Heart left ventricle (tissue), 16 donors: ENCODE measurements at regions not wholly inside any gene's neighbourhood (a gene's known extent, or its start where the extent isn't known, plus 50 kb on each side); places are given as distances from the start of the nearest gene placed in this dataset.
"Not testable (repeated sequence)": the region's sequence is repeated elsewhere in the genome, so short reads cannot be mapped to it uniquely, and the experiment has no call there.

Source experiments
- ATAC-seq, 4 donors: fragments of 200-7000 bp; cut with Tn5 transposase; one replicate each; pipeline ENCODE4 v1.9.1; 2020 to 2022; ENCODE audit warnings: moderate library complexity in 4 of 4, mild to moderate bottlenecking in 3 of 4, moderate number of reproducible peaks in 1 of 4
- DNase-seq, 5 donors: peaks; one replicate each; pipeline ENCODE4 v3.0.0-alpha.2; 2020
- H3K27ac ChIP-seq, 12 donors: fragments of 200-600 bp; sonication (generic) in 4 of 12; one replicate each; pipeline versions ENCODE4 v1.5.0 to v1.8.0; 2016 to 2022; ENCODE audit warnings: mild to moderate bottlenecking in 2 of 12
- H3K27me3 ChIP-seq, 9 donors: fragments of 200-600 bp; sonication (generic) in 2 of 9; one replicate each; pipeline versions ENCODE4 v1.5.1 to v1.8.0; 2016 to 2022; ENCODE audit warnings: mild to moderate bottlenecking in 3 of 9
- H3K36me3 ChIP-seq, 9 donors: fragments of 200-600 bp; sonication (generic) in 2 of 9; one replicate each; pipeline versions ENCODE4 v1.5.0 to v1.8.0; 2018 to 2022; ENCODE audit warnings: mild to moderate bottlenecking in 2 of 9
- H3K4me1 ChIP-seq, 12 donors: fragments of 200-600 bp; sonication (generic) in 4 of 12; one replicate each; pipeline versions ENCODE4 v1.5.0 to v1.8.0; 2016 to 2022; ENCODE audit warnings: mild to moderate bottlenecking in 3 of 12
- H3K4me3 ChIP-seq, 12 donors: fragments of 200-600 bp; sonication (generic) in 4 of 12; one replicate each; pipeline versions ENCODE4 v1.5.0 to v1.8.0; 2017 to 2022; ENCODE audit warnings: mild to moderate bottlenecking in 9 of 12, moderate library complexity in 4 of 12
- H3K9me3 ChIP-seq, 12 donors: fragments of 200-600 bp; sonication (generic) in 4 of 12; one replicate each; pipeline versions ENCODE4 v1.5.0 to v1.8.0; 2016 to 2022; ENCODE audit warnings: mild to moderate bottlenecking in 1 of 12
- POLR2A ChIP-seq, 2 donors: fragments of 450-650 bp; IDR thresholded peaks; one replicate each; pipeline ENCODE4 v1.6.1; 2017; ENCODE audit warnings: antibody characterized with exemption in 2 of 2, mild to moderate bottlenecking in 2 of 2, moderate library complexity in 2 of 2
- WGBS, 4 donors: extraction: QIAGEN DNeasy Blood & Tissue Kit in 2 of 4; methylation state at CpG; one replicate each; pipeline versions ENCODE4 v1.1.5 to v1.1.7; 2013 to 2018; 5-methylcytosine and 5-hydroxymethylcytosine counted together
- intact Hi-C, 10 donors: fragments of 100-400 bp; cut with DNase I; formaldehyde crosslinking; loops; one replicate each; pipeline versions ENCODE4 v1.11.1 to v1.14.2; 2022
- TF ChIP-seq, protein P1 (sequence below), 12 donors: fragments of 200-600 bp; sonication (generic) in 4 of 12; IDR thresholded peaks; one replicate each; pipeline versions ENCODE4 v1.5.0 to v1.8.0; 2018 to 2022; ENCODE audit warnings: antibody characterized with exemption in 12 of 12, mild to moderate bottlenecking in 5 of 12
- donor health status: ischemic (EF 13 %, LVEDD 7.1; RV severe dilation, severe dysfunction).
- donor health status: healthy with polysubstance abuse.
- donor health status: DM: no; HTN: yes; CAD: no.
- donor health status: DM: no; HTN: no; CAD: no.
- donor health status: ischemic (EF 25% LVEDD 6.9; RV normal size, moderate dysfunction).
- donor health status: ischemic (EF 25% LVEDD 5.7; RV mildly dilated, moderate dysfunction).
- donor health status: healthy.
- donor health status: DM: yes; HTN: yes; CAD: no.
- donor health status: ischemic (EF 35%, LVEDD 5.7; RV mildly dilated, moderate dysfunction).
- donor health status: nonischemic (EF 11% LVEDD 7.7; RV severe dilation, severe dysfunction).
- donor health status: DM: yes; HTN: yes; CAD: no.
- donor health status: PGD.
- donor health status: ischemic (EF 29% LVEDD 5.4; RV normal size, mild dysfunction).
- donor health status: nonischemic (EF 23%, LVEDD 6.1; RV moderate dilation, normal function).

DNA sequence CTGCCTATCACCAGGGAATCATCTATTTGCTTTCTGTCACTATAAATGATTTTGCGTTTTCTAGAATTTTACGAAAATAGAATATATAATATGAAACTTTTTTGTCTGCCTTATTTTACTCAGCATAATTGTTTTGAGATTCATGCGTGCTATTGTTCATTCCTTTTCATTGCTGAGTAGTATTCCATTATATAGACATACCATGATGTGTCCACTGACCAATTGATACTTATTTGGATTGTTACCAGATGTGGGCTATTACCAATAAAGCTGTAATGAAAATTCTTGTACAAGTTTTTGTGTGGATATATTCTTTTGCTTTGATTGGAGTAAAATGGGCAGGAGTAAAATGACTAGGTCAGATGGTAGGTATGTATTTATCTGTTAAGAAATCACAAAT, 390.7 kb upstream of the EMCN start:
- intact Hi-C loops = loop anchor here in 1 of 10 donors (10.0 kb wide), 1 partner anchor 826 kb away; no protein-coding TSS in a partner anchor
- Histone ChIP-seq H3K4me3 (no peak overlapping the region), H3K36me3 (no peaks in the 10 kb centered on the region), H3K27ac (no peak overlapping the region), H3K27me3 (no peaks in the 10 kb centered on the region), H3K9me3 (peaks cover 0 to 5% (median 0%) of the 10 kb centered on the region in 12 donors), H3K4me1 (no peaks in the 10 kb centered on the region)
- ATAC-seq (no peak), DNase-seq (no peak)
- TF ChIP-seq, protein P1, sequence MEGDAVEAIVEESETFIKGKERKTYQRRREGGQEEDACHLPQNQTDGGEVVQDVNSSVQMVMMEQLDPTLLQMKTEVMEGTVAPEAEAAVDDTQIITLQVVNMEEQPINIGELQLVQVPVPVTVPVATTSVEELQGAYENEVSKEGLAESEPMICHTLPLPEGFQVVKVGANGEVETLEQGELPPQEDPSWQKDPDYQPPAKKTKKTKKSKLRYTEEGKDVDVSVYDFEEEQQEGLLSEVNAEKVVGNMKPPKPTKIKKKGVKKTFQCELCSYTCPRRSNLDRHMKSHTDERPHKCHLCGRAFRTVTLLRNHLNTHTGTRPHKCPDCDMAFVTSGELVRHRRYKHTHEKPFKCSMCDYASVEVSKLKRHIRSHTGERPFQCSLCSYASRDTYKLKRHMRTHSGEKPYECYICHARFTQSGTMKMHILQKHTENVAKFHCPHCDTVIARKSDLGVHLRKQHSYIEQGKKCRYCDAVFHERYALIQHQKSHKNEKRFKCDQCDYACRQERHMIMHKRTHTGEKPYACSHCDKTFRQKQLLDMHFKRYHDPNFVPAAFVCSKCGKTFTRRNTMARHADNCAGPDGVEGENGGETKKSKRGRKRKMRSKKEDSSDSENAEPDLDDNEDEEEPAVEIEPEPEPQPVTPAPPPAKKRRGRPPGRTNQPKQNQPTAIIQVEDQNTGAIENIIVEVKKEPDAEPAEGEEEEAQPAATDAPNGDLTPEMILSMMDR (IDR thresholded peaks at IDR 0.05) = no peak
- TF ChIP-seq POLR2A (IDR thresholded peaks at IDR 0.05) = no peak
- WGBS, 4 donors = 64 to 99% (median 80%) methylated on average over 3 of the region's 3 CpGs

- no peak for DNase-seq
- WGBS, 4 donors = 40 to 84% (median 67%) methylated on average over 3 of the region's 3 CpGs
- intact Hi-C loops = loop anchor here in 1 of 10 donors (10.0 kb wide), 1 partner anchor 827 kb away; no protein-coding TSS in a partner anchor
- H3K36me3 ChIP-seq = no peaks in the 10 kb centered on the region
- TF ChIP-seq, protein P1 (IDR thresholded peaks at IDR 0.05) = peak in 11 of 12 donors; percentile 14 to 52 (median 37)
- no peak for TF ChIP-seq POLR2A (IDR thresholded peaks at IDR 0.05)
- peaks cover 0 to 5% (median 0%) of the 10 kb centered on the region in 12 donors for H3K9me3 ChIP-seq
- no peak overlapping the region for H3K27ac ChIP-seq
- H3K27me3 ChIP-seq = no peaks in the 10 kb centered on the region
- H3K4me1 ChIP-seq = no peaks in the 10 kb centered on the region
- no peak for ATAC-seq
- no peak overlapping the region for H3K4me3 ChIP-seq
Observed at GRCh38 chr4:100907465-100908454, 389.9 kb upstream of the EMCN start.

DNA sequence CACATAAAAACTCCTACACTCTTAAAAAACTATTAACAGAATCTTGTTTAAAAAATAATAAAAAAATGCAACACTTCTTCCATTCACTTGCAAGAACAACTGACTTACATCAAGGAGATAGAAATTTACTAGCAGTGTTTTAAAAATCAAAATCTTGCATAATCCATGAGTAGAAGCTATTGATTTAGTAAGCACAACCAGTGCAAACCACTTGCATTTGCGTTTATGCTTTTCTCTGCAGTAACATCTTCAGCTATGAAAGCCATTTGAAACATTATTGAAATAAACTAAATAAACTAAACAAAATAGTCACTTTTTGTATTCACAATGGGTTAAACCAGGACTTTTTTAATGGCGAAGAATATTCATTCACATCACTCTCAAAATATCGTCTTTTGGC, 389.2 kb upstream of the EMCN start:
- Histone ChIP-seq H3K4me3 (no peak overlapping the region), H3K9me3 (peaks cover 0 to 5% (median 0%) of the 10 kb centered on the region in 12 donors), H3K36me3 (no peaks in the 10 kb centered on the region), H3K27ac (no peak overlapping the region), H3K27me3 (no peaks in the 10 kb centered on the region), H3K4me1 (no peaks in the 10 kb centered on the region)
- DNase-seq (no peak), ATAC-seq (no peak)
- TF ChIP-seq, protein P1 (IDR thresholded peaks at IDR 0.05) = no peak
- no peak for TF ChIP-seq POLR2A (IDR thresholded peaks at IDR 0.05)
- WGBS, 4 donors = 84 to 88% (median 86%) methylated on average over 3 of the region's 3 CpGs
- intact Hi-C loops = loop anchor here in 1 of 10 donors (10.0 kb wide), 1 partner anchor 828 kb away; no protein-coding TSS in a partner anchor

- not testable (repeated sequence) for H3K27ac ChIP-seq, H3K4me3 ChIP-seq, H3K27me3 ChIP-seq, H3K36me3 ChIP-seq, ATAC-seq, H3K9me3 ChIP-seq, H3K4me1 ChIP-seq
- peak in 1 of 5 donors; percentile 8 for DNase-seq
- WGBS, 4 donors = 84 to 94% (median 91%) methylated on average over 5 of the region's 5 CpGs
- intact Hi-C loops = loop anchor here in 1 of 10 donors (10.0 kb wide), 1 partner anchor 834 kb away; no protein-coding TSS in a partner anchor
Observed at GRCh38 chr4:100900945-100901344, 383.1 kb upstream of the EMCN start.
